Lung microvascular endothelial cell (primary cell): ENCODE measurements at regions not wholly inside any gene's neighbourhood (a gene's known extent, or its start where the extent isn't known, plus 50 kb on each side); places are given as distances from the start of the nearest gene placed in this dataset.
A peak's percentile ranks its signal among the peaks of the same experiment; 100 is the strongest.
"Not testable (repeated sequence)": the region's sequence is repeated elsewhere in the genome, so short reads cannot be mapped to it uniquely, and the experiment has no call there.

ENCODE experiments used
- DNase-seq, 2 donors: peaks; one replicate each; pipeline versions ENCODE4 v3.0.0 to v3.0.0-alpha.2; 2010; ENCODE audit warnings: low read depth in 2 of 2

- DNase-seq, result no peak
These were observed 316.0 kb downstream of the FOXO1 start for GRCh38 chr13:40350283-40350992.

GRCh38 chr13:40351537-40352379, 314.7 kb downstream of the FOXO1 start:
- no peak for DNase-seq

GRCh38 chr13:40352380-40352778, 314.1 kb downstream of the FOXO1 start:
- DNase-seq, result peak in 1 of 2 donors; percentile 27

GRCh38 chr13:40352802-40353562, 313.5 kb downstream of the FOXO1 start:
- no peak for DNase-seq

- peak in 1 of 2 donors; percentile 32 for DNase-seq
These were observed 311.2 kb downstream of the FOXO1 start for GRCh38 chr13:40355126-40355724.

DNA sequence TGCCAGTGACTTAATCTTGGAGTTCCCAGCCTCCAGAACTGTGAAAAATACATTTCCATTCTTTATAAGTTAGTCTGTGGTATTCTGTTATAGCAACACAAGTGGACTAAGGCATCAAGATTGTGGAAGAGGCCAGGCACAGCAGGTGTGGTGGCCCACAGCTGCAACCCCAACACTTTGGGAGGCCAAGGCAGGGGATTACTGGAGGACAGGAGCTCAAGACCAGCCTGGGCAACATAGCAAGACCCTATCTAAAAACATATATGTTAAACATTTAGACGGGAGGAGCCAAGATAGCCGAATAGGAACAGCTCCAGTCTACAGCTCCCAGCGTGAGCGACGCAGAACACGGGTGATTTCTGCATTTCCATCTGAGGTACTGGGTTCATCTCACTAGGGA, 310.4 kb downstream of the FOXO1 start:
- no peak for DNase-seq

- DNase-seq, result not testable (repeated sequence)
These were observed 310.0 kb downstream of the FOXO1 start for GRCh38 chr13:40356458-40356857.

- DNase-seq, result no peak
These were observed 303.9 kb downstream of the FOXO1 start for GRCh38 chr13:40362502-40362901.

DNA sequence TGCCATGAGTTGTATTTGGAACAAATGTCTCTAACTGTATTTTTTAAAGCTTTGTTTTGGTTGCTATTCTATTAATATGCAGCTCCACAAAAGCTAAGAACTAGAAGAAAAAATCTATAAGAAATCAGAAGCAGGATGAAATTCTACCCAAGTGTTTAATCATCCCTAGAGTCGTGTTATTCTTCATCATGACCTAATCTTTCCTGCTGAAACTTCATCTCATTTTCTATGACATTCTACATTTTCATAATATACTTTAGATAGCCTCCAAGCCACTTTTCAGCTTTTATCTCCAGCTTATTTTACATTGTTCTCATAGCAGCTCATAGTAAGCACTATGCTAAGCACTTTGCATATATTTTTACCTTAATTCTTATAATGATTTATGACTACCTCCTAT, 302.8 kb downstream of the FOXO1 start:
- no peak for DNase-seq

DNA sequence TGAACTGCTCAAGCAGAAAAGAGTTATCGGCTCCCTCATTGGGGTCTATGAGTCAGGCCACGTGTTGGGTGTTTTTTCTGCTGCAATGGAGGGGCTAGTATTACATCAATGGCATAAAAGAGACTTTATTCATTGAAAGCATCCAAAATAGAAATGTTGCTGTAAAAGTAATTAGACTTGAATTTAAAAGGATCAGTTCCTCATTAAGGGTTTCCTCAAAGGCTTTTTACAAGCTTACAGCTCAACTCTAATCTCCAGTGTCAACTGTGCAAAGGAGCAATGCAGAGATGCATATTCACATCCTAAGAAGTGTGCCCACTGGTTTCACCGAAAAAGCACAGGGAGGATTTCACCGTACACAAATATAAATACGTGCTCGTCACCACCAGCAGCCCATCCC, 300.3 kb downstream of the FOXO1 start:
- DNase-seq, result no peak

DNA sequence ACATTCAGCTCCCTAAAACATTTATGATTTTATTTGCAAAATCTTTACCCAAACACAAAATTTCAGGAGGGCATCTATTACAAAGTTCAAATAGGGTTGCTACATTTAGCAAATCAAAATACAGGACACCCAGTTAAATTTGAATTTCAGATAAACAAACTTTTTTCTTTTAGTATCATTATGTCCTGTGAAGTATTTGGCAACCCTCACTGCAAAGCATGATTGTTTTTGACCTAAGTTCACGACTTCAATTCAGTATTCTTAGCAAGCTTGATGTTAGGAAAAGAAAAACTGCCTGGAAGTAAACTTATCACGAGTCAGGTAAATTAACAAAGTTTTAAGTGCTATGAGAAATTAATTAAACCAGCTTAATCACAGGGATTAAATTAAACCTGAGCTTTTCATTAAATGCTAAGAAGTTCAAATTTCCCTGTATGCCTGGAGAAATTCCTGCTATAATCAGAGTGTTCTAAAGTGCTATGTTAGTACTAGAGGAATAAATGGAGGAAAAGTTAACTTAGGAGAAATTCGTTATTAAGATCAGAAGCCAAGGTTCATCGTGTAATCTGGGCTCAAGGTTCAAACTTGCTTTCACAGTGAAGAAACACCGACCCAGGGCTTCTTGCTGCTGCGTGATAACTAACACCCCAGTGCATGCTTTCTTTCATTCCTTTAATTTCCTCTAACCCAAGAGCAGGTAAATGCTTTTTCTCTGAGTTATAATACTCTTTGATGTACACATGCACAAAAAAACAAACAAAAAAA, 298.1 kb downstream of the FOXO1 start:
- no peak for DNase-seq

GRCh38 chr13:40370661-40371060, 295.8 kb downstream of the FOXO1 start:
- DNase-seq, result no peak

DNA sequence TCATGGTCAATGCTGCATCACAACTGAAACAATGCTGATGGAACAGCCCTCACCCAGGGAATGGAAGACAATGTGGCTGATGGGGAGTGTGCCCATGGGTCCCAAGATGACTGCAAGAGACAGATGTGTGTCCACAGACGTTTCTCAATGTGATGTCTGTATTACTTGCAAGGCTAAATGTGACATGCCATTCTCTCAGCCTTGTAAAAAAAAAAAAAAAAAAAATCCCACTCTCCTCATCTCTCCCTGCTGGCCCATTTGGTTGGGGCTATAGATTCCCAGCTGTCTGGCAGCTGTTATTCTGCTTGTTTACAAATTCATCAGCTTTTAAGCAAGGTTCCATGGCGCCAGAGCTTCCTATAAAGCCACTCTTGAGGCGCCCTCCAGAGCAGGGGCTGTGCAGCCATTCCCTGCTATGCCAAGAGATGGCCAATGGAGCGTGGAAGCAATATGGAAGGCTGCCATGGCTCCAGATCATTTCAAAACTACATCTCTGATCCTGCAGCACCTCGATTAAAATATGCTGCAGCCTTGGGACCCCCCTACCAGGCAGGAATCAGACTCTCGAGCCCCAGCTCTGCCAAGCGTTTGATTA, 294.8 kb downstream of the FOXO1 start:
- no peak for DNase-seq

DNA sequence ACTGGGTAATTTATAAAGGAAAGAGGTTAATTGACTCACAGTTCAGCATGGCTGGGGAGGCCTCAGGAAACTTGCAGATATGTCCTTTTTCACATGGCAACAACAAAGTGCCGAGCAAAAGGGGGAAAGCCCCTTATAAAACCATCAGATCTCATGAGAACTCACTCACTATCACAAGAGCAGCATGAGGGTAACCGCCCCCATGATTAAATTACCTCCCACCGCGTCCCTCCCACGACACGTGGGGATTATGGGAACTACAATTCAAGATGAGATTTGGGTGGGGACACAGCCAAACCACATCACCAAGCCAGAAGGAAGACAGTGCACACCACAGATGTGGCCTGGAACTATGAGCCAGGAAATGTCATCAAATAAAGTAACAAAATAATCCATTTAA, 292.8 kb downstream of the FOXO1 start:
- DNase-seq, result not testable (repeated sequence)

- no peak for DNase-seq
These were observed 290.8 kb downstream of the FOXO1 start for GRCh38 chr13:40375489-40376171.

GRCh38 chr13:40376296-40376849, 290.1 kb downstream of the FOXO1 start:
- no peak for DNase-seq

DNA sequence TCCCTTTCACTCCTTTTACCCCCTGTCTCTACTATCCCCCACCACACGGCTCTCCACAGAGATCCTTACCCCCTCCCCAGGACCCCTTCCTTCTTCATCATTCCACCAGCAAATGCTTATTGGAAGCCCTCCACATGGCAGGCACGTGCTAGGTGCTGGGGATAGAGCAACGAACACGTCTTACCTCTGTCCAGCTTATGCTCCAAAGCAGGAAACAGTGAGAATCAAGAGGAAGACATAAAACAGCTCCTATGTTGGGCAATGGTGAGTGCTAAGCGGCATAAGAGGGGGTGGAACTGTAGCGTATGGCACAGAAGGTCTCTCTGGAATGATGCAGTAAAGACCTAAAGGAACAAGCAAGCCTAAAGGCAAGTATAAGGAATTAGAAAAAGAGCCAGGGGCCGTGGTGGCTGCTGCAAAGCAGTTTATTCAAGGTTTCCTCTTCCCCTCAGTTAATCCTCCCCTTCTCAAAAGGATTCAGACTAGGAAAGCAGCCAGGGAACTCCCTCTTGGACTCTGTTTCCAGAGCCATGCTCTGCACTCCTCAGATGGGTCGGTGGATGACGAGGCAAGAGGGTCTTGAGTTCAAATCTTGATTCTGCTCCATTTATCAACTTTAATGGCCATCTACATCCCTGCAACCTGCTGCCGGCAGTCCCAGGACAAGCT, 289.4 kb downstream of the FOXO1 start:
- peak in 1 of 2 donors; percentile 34 for DNase-seq

DNA sequence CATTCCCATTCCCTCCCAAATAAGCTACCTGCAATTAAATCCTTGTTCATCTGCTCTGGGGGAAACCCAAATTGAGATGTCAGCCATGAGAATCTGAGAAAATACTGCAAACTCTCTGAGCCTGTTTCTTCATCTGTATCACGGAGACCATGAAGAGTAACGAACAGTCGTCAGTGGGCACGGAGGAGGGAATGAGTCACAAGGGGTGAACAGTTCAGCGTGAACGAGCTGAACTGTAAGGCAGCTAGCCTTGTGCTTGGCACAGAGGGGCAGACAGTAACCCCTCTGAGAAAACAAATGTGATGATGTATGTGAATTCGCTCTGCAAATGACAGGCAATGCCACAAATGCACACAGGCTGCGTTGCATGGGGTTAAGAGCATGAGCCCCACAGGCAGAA, 288.7 kb downstream of the FOXO1 start:
- no peak for DNase-seq

DNA sequence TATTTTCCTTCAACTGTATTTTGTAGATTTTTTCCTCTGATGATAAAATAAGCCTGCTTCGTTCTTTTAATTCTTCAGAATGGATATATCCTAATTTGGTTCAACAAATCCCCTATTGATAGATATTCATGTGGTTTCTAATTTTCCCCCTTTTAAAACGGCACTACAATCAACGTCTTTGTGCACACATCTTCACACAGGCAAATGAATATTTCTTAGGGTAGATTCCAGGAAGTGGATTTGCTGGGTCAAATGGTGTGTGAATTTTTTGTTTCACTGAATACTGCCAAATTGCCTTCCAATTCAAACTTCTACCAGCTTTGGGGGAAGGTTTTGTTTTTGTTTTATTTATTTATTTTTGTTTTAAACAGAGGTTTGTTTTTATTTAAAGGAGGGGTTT, 287.2 kb downstream of the FOXO1 start:
- no peak for DNase-seq
